Liver (tissue), 3 donors: ENCODE measurements at regions not wholly inside any gene's neighbourhood (a gene's known extent, or its start where the extent isn't known, plus 50 kb on each side); places are given as distances from the start of the nearest gene placed in this dataset.

Source experiments
- EGR1 ChIP-seq, 2 donors: IDR thresholded peaks; 2 replicates each; pipeline ENCODE4 v1.6.1; 2016 to 2018; ENCODE audit warnings: antibody characterized with exemption in 2 of 2, low read depth in 2 of 2
- FOXA1 ChIP-seq: IDR thresholded peaks from 2 replicates; pipeline ENCODE4 v1.6.1; 2016; ENCODE audit warnings: antibody characterized with exemption
- GABPA ChIP-seq, 2 donors: IDR thresholded peaks in 1 of 2; conservative IDR thresholded peaks in 1 of 2; 2 replicates each; pipeline ENCODE4 v1.6.1; 2016; ENCODE audit warnings: antibody characterized with exemption in 2 of 2, mild to moderate bottlenecking in 1 of 2, moderate library complexity in 1 of 2
- HNF4G ChIP-seq: IDR thresholded peaks from 2 replicates; pipeline ENCODE4 v1.6.1; 2016; ENCODE audit warnings: antibody characterized with exemption
- JUND ChIP-seq, 2 donors: IDR thresholded peaks; 2 replicates each; pipeline ENCODE4 v1.6.1; 2016; ENCODE audit warnings: antibody characterized with exemption in 2 of 2
- RXRA ChIP-seq, 2 donors: IDR thresholded peaks; 2 replicates each; pipeline ENCODE4 v1.6.1; 2017 to 2018; ENCODE audit warnings: antibody characterized with exemption in 2 of 2, mild to moderate bottlenecking in 1 of 2
- SP1 ChIP-seq: IDR thresholded peaks from 2 replicates; pipeline ENCODE4 v1.6.1; 2018; ENCODE audit warnings: antibody characterized with exemption, mild to moderate bottlenecking
- TAF1 ChIP-seq: conservative IDR thresholded peaks from 2 replicates; pipeline ENCODE4 v1.6.1; 2016; ENCODE audit warnings: antibody characterized with exemption, mild to moderate bottlenecking
- ZBTB33 ChIP-seq: IDR thresholded peaks from 2 replicates; pipeline ENCODE4 v1.6.1; 2016; ENCODE audit warnings: antibody characterized with exemption
- TF ChIP-seq, protein P1 (sequence below): IDR thresholded peaks from 2 replicates; pipeline ENCODE4 v1.6.1; 2016; ENCODE audit warnings: antibody characterized with exemption, mild to moderate bottlenecking
- TF ChIP-seq, protein P2 (sequence below): fragments of 150-350 bp; IDR thresholded peaks from 2 replicates; pipeline ENCODE4 v1.5.1; 2017; ENCODE audit warnings: improper control_type of control experiment, low read depth, low read length; ENCODE audit not compliant: missing input control
- TF ChIP-seq, protein P3 (sequence below): IDR thresholded peaks from 2 replicates; pipeline ENCODE4 v1.6.1; 2016; ENCODE audit warnings: antibody characterized with exemption
- TF ChIP-seq, protein P4 (sequence below): IDR thresholded peaks from 2 replicates; pipeline ENCODE4 v1.6.1; 2016; ENCODE audit warnings: antibody characterized with exemption
- donor health status: healthy.
- donor health status: healthy.

- no peak for TF ChIP-seq SP1
- no peak for TF ChIP-seq GABPA (IDR thresholded peaks at IDR 0.05 in 1 of 2, conservative IDR thresholded peaks at IDR 0.05 in 1 of 2)
- TF ChIP-seq, protein P1, sequence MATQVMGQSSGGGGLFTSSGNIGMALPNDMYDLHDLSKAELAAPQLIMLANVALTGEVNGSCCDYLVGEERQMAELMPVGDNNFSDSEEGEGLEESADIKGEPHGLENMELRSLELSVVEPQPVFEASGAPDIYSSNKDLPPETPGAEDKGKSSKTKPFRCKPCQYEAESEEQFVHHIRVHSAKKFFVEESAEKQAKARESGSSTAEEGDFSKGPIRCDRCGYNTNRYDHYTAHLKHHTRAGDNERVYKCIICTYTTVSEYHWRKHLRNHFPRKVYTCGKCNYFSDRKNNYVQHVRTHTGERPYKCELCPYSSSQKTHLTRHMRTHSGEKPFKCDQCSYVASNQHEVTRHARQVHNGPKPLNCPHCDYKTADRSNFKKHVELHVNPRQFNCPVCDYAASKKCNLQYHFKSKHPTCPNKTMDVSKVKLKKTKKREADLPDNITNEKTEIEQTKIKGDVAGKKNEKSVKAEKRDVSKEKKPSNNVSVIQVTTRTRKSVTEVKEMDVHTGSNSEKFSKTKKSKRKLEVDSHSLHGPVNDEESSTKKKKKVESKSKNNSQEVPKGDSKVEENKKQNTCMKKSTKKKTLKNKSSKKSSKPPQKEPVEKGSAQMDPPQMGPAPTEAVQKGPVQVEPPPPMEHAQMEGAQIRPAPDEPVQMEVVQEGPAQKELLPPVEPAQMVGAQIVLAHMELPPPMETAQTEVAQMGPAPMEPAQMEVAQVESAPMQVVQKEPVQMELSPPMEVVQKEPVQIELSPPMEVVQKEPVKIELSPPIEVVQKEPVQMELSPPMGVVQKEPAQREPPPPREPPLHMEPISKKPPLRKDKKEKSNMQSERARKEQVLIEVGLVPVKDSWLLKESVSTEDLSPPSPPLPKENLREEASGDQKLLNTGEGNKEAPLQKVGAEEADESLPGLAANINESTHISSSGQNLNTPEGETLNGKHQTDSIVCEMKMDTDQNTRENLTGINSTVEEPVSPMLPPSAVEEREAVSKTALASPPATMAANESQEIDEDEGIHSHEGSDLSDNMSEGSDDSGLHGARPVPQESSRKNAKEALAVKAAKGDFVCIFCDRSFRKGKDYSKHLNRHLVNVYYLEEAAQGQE = no peak
- TF ChIP-seq ZBTB33 = no peak
- TF ChIP-seq, protein P2, sequence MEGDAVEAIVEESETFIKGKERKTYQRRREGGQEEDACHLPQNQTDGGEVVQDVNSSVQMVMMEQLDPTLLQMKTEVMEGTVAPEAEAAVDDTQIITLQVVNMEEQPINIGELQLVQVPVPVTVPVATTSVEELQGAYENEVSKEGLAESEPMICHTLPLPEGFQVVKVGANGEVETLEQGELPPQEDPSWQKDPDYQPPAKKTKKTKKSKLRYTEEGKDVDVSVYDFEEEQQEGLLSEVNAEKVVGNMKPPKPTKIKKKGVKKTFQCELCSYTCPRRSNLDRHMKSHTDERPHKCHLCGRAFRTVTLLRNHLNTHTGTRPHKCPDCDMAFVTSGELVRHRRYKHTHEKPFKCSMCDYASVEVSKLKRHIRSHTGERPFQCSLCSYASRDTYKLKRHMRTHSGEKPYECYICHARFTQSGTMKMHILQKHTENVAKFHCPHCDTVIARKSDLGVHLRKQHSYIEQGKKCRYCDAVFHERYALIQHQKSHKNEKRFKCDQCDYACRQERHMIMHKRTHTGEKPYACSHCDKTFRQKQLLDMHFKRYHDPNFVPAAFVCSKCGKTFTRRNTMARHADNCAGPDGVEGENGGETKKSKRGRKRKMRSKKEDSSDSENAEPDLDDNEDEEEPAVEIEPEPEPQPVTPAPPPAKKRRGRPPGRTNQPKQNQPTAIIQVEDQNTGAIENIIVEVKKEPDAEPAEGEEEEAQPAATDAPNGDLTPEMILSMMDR = no peak
- no peak for TF ChIP-seq JUND (IDR thresholded peaks at IDR 0.05)
- TF ChIP-seq, protein P3, sequence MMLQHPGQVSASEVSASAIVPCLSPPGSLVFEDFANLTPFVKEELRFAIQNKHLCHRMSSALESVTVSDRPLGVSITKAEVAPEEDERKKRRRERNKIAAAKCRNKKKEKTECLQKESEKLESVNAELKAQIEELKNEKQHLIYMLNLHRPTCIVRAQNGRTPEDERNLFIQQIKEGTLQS = no peak
- TF ChIP-seq, protein P4, sequence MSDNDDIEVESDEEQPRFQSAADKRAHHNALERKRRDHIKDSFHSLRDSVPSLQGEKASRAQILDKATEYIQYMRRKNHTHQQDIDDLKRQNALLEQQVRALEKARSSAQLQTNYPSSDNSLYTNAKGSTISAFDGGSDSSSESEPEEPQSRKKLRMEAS = no peak
- TF ChIP-seq RXRA (IDR thresholded peaks at IDR 0.05) = no peak
- TF ChIP-seq TAF1 = no peak
- no peak for TF ChIP-seq EGR1 (IDR thresholded peaks at IDR 0.05; ENCODE audit: low read depth in 2 of 2)
- TF ChIP-seq HNF4G = no peak
- no peak for TF ChIP-seq FOXA1
Observed at GRCh38 chr14:28987516-28987915, 220.9 kb downstream of the FOXG1 start.
